ENCODE measurements at regions not wholly inside any gene's neighbourhood (a gene's known extent, or its start where the extent isn't known, plus 50 kb on each side); places are given as distances from the start of the nearest gene placed in this dataset.

DNA sequence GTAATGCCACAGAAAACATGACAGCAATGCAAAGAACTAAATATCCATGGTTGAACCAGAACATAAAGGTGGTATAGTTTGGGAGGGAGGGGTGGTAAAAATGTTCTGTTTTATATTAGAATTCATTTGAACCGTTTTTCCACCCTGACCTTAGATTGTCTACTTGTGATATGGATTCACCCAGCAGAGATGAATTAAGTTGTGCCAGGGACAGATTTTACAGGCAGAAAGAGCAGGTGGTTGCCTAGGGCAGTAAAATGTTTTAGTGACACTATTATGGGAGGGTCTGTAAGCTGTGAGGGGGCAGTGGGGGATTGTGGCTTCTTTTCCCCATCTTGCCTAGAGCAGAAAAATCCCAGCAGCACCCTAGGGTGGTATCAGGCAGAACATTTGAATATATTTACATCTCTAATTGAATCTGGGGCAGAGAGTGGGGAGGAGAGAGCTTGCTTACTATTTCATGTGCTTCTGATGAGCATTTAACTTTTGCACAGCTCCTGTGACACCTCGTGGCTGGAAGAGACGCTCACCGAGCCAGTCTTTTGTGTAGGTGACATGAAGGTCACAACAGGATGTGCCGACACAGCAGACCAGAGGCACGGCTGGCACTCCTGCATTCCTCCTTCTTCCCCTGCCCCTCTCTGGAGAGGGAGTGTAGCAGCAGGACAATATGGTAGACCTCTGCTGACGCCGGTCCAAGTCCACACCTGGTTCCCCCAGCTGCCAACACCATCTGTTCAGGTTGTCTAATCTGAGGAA lies 452.3 kb downstream of the IRS2 start:
- no peak for TF ChIP-seq POLR2AphosphoS5 (IDR thresholded peaks at IDR 0.05)
- TF ChIP-seq, protein P1, sequence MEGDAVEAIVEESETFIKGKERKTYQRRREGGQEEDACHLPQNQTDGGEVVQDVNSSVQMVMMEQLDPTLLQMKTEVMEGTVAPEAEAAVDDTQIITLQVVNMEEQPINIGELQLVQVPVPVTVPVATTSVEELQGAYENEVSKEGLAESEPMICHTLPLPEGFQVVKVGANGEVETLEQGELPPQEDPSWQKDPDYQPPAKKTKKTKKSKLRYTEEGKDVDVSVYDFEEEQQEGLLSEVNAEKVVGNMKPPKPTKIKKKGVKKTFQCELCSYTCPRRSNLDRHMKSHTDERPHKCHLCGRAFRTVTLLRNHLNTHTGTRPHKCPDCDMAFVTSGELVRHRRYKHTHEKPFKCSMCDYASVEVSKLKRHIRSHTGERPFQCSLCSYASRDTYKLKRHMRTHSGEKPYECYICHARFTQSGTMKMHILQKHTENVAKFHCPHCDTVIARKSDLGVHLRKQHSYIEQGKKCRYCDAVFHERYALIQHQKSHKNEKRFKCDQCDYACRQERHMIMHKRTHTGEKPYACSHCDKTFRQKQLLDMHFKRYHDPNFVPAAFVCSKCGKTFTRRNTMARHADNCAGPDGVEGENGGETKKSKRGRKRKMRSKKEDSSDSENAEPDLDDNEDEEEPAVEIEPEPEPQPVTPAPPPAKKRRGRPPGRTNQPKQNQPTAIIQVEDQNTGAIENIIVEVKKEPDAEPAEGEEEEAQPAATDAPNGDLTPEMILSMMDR (IDR thresholded peaks at IDR 0.05): no peak

Measured in gastroesophageal sphincter (tissue), 3 donors.